ENCODE measurements at regions not wholly inside any gene's neighbourhood (a gene's known extent, or its start where the extent isn't known, plus 50 kb on each side); places are given as distances from the start of the nearest gene placed in this dataset.

- ChIA-PET CTCF (no interaction called here), POLR2A (ENCODE audit: low non-redundant PET) (no interaction called here)
- no peak overlapping the region for H3K27ac ChIP-seq
- no peak for DNase-seq (ENCODE audit: low spot score)
- TF ChIP-seq CTCF (conservative IDR thresholded peaks at IDR 0.05; ENCODE audit: low read depth): no peak
Measured at GRCh38 chr1:56197946-56198345, 381.4 kb downstream of the PLPP3 start.

- CTCF ChIA-PET: interaction anchor here (0.6 kb wide), 1 partner anchor 1684 kb away, joined by 3 read pairs; no protein-coding TSS in a partner anchor
- TF ChIP-seq CTCF (conservative IDR thresholded peaks at IDR 0.05; ENCODE audit: low read depth): no peak
Measured at GRCh38 chr1:56196839-56197238, 382.5 kb downstream of the PLPP3 start.

GRCh38 chr1:56194701-56195300 is 384.6 kb downstream of the PLPP3 start:
- no peak for DNase-seq (ENCODE audit: low spot score)
- H3K27ac ChIP-seq: no peak overlapping the region
- TF ChIP-seq CTCF (conservative IDR thresholded peaks at IDR 0.05; ENCODE audit: low read depth): no peak
- ChIA-PET POLR2A (ENCODE audit: low non-redundant PET) (no interaction called here), CTCF (no interaction called here)

More at GRCh38 chr1:56196839-56197238, 382.5 kb downstream of the PLPP3 start:
- no peak for DNase-seq (ENCODE audit: low spot score)
- H3K27ac ChIP-seq: no peak overlapping the region
- POLR2A ChIA-PET (ENCODE audit: low non-redundant PET): no interaction called here

- TF ChIP-seq CTCF (conservative IDR thresholded peaks at IDR 0.05; ENCODE audit: low read depth): no peak
- CTCF ChIA-PET: no interaction called here
- no peak overlapping the region for H3K27ac ChIP-seq
- no peak for DNase-seq (ENCODE audit: low spot score)
- POLR2A ChIA-PET (ENCODE audit: low non-redundant PET): no interaction called here
Measured at GRCh38 chr1:56193656-56194055, 385.7 kb downstream of the PLPP3 start.

GRCh38 chr1:56191369-56191768 is 388.0 kb downstream of the PLPP3 start:
- no peak for TF ChIP-seq CTCF (conservative IDR thresholded peaks at IDR 0.05; ENCODE audit: low read depth)
- ChIA-PET CTCF (no interaction called here), POLR2A (ENCODE audit: low non-redundant PET) (no interaction called here)
- no peak overlapping the region for H3K27ac ChIP-seq
- DNase-seq (ENCODE audit: low spot score): no peak

- no peak for TF ChIP-seq CTCF (conservative IDR thresholded peaks at IDR 0.05; ENCODE audit: low read depth)
- no peak overlapping the region for H3K27ac ChIP-seq
- POLR2A ChIA-PET (ENCODE audit: low non-redundant PET): no interaction called here
- CTCF ChIA-PET: no interaction called here
- no peak for DNase-seq (ENCODE audit: low spot score)
Measured at GRCh38 chr1:56190806-56191365, 388.5 kb downstream of the PLPP3 start.

Measured in RWPE1 (cell line).